HEK293T (cell line): ENCODE measurements at regions not wholly inside any gene's neighbourhood (a gene's known extent, or its start where the extent isn't known, plus 50 kb on each side); places are given as distances from the start of the nearest gene placed in this dataset.

Experiments
- CTCF ChIA-PET: fragments of 350-600 bp; formaldehyde crosslinking; extraction: SDS; loops from one replicate; lab custom pipeline; 2021; ENCODE audit warnings: antibody characterized with exemption, inconsistent platforms; lab: Yijun Ruan, JAX
- POLR2A ChIA-PET: fragments of 350-600 bp; formaldehyde crosslinking; extraction: SDS; loops from one replicate; lab custom pipeline; 2020; ENCODE audit warnings: antibody characterized with exemption, inconsistent platforms; lab: Yijun Ruan, JAX
- DNase-seq: peaks from one replicate; pipeline ENCODE4 v3.0.0; 2012; ENCODE audit warnings: mixed read lengths; ENCODE audit errors: extremely low spot score
- ARNT ChIP-seq: fragments of 450-650 bp; IDR thresholded peaks from 2 replicates; pipeline ENCODE4 v1.6.1; 2017; ENCODE audit warnings: mild to moderate bottlenecking
- BHLHE40 ChIP-seq: fragments of 450-650 bp; IDR thresholded peaks from 2 replicates; pipeline ENCODE4 v1.6.1; 2016; ENCODE audit warnings: mild to moderate bottlenecking, moderate library complexity, borderline replicate concordance
- CTBP1 ChIP-seq: fragments of 450-650 bp; IDR thresholded peaks from 2 replicates; pipeline ENCODE4 v1.6.1; 2016; ENCODE audit warnings: borderline replicate concordance
- ELF4 ChIP-seq: fragments of 450-650 bp; IDR thresholded peaks from 2 replicates; pipeline ENCODE4 v1.6.1; 2017; ENCODE audit warnings: antibody characterized with exemption
- FOXA1 ChIP-seq: fragments of 450-650 bp; IDR thresholded peaks from 2 replicates; pipeline ENCODE4 v1.6.1; 2016; ENCODE audit warnings: mild to moderate bottlenecking
- FOXK2 ChIP-seq: fragments of 450-650 bp; IDR thresholded peaks from 2 replicates; pipeline ENCODE4 v1.6.1; 2016; ENCODE audit warnings: mild to moderate bottlenecking
- FOXM1 ChIP-seq: fragments of 450-650 bp; IDR thresholded peaks from 2 replicates; pipeline ENCODE4 v1.6.1; 2017; ENCODE audit warnings: mild to moderate bottlenecking, borderline replicate concordance
- HDGF ChIP-seq: fragments of 450-650 bp; IDR thresholded peaks from 2 replicates; pipeline ENCODE4 v1.6.1; 2017; ENCODE audit warnings: antibody characterized with exemption, borderline replicate concordance
- L3MBTL2 ChIP-seq: fragments of 450-650 bp; conservative IDR thresholded peaks from 2 replicates; pipeline ENCODE4 v1.6.1; 2016; ENCODE audit warnings: mild to moderate bottlenecking
- LEF1 ChIP-seq: fragments of 450-650 bp; IDR thresholded peaks from 2 replicates; pipeline ENCODE4 v1.6.1; 2017; ENCODE audit warnings: mild to moderate bottlenecking, borderline replicate concordance
- NFRKB ChIP-seq: fragments of 450-650 bp; IDR thresholded peaks from 2 replicates; pipeline ENCODE4 v1.6.1; 2016; ENCODE audit warnings: mild to moderate bottlenecking, moderate library complexity
- SP1 ChIP-seq: fragments of 450-650 bp; IDR thresholded peaks from 2 replicates; pipeline ENCODE4 v1.6.1; 2017
- SUZ12 ChIP-seq: fragments of 450-650 bp; IDR thresholded peaks from 2 replicates; pipeline ENCODE4 v1.6.1; 2016; ENCODE audit warnings: mild to moderate bottlenecking
- TARDBP ChIP-seq: fragments of 450-650 bp; IDR thresholded peaks from 2 replicates; pipeline ENCODE4 v1.6.1; 2016
- ZNF384 ChIP-seq: fragments of 450-650 bp; IDR thresholded peaks from 2 replicates; pipeline ENCODE4 v1.6.1; 2016
- TF ChIP-seq, protein P1 (sequence below): fragments of 450-650 bp; IDR thresholded peaks from 2 replicates; pipeline ENCODE4 v1.6.1; 2016

DNA sequence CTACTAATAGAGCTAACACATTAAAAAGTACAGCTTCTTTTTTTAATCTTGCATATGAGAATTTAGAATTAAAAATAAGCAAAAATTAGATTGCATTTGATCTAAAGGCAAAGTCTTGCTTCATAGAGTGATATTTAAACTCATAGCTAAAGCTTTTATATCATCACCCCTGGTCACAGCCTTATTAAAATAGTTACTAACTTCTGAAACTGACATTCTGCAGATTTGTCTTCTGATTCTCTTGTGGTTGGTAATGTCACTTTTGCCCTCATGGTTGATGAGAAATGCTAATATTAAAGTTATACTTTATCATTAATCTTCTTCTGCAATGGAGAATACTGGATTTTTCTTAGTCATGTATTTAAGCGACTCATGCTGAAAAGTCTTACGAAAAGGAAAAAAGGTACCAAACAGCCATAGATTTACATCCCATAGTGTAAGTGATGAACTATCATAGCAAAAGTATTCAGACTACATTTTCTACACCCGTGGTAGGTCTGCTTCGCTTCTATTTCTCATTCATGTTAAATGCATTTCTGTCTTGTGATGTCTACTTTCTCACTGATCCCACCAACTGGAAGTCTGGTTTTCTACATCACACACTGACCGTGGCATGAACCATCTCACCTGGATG lies 330.5 kb upstream of the B3GALT2 start:
- CTCF ChIA-PET = no interaction called here
- POLR2A ChIA-PET = no interaction called here
- no peak for DNase-seq
- TF ChIP-seq ELF4 (no peak), CTBP1 (no peak), SP1 (no peak), HDGF (no peak), SUZ12 (no peak), TARDBP (no peak)
- TF ChIP-seq, protein P1, sequence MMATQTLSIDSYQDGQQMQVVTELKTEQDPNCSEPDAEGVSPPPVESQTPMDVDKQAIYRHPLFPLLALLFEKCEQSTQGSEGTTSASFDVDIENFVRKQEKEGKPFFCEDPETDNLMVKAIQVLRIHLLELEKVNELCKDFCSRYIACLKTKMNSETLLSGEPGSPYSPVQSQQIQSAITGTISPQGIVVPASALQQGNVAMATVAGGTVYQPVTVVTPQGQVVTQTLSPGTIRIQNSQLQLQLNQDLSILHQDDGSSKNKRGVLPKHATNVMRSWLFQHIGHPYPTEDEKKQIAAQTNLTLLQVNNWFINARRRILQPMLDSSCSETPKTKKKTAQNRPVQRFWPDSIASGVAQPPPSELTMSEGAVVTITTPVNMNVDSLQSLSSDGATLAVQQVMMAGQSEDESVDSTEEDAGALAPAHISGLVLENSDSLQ = no peak

DNA sequence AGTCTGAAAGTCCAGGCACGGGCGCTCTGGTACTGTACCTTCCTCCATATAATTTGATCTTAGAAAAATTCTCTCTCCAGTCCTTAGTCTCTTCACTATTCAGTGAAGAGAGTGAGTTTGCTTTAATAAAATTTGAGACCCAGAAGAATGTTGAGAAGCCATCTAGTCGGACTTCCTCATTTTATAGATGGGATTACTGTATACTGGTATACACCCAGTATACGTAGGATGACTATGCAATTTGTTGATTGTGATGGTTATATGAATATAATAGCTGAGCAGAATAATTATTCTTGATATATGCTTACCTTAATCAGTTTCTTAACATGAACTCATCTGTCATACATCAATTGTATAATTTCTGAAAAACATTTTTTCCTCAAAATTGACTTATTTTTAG lies 328.0 kb upstream of the B3GALT2 start:
- CTCF ChIA-PET = no interaction called here
- POLR2A ChIA-PET = no interaction called here
- no peak for DNase-seq
- TF ChIP-seq ELF4 (no peak), NFRKB (no peak), FOXM1 (no peak), FOXK2 (no peak), SUZ12 (no peak), LEF1 (no peak), ZNF384 (no peak), ARNT (no peak), BHLHE40 (no peak), TARDBP (no peak), L3MBTL2 (no peak), HDGF (no peak), FOXA1 (no peak), SP1 (no peak)
- TF ChIP-seq, protein P1 = no peak

DNA sequence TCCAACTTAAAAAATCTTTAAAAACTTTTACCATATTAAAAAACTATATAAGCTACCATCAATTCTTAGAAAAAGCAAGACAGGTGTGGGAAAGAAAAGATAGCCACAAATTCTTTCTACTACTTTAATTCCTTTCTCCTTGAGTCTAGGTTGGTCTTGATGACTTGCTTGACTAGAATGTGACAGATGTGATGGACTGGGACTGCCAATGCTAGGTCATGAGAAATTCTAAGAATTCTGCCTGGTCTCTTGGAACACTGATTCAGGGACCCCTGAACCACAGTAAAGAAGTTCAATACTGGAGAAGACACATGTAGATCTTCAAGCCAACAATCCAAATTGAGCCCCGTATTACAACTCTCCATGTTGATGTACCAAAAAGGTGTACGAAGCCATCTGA lies 326.6 kb upstream of the B3GALT2 start:
- CTCF ChIA-PET = no interaction called here
- POLR2A ChIA-PET = no interaction called here
- no peak for TF ChIP-seq L3MBTL2
- no peak for TF ChIP-seq HDGF
- TF ChIP-seq ELF4 = no peak
- no peak for TF ChIP-seq FOXK2
- no peak for TF ChIP-seq LEF1
- TF ChIP-seq, protein P1 = no peak
- no peak for TF ChIP-seq ARNT
- no peak for TF ChIP-seq FOXM1
- TF ChIP-seq TARDBP = no peak
- no peak for TF ChIP-seq ZNF384
- TF ChIP-seq CTBP1 = no peak
- TF ChIP-seq SP1 = no peak
- TF ChIP-seq NFRKB = no peak
- TF ChIP-seq SUZ12 = no peak
- TF ChIP-seq BHLHE40 = no peak
- TF ChIP-seq FOXA1 = no peak
- no peak for DNase-seq

DNA sequence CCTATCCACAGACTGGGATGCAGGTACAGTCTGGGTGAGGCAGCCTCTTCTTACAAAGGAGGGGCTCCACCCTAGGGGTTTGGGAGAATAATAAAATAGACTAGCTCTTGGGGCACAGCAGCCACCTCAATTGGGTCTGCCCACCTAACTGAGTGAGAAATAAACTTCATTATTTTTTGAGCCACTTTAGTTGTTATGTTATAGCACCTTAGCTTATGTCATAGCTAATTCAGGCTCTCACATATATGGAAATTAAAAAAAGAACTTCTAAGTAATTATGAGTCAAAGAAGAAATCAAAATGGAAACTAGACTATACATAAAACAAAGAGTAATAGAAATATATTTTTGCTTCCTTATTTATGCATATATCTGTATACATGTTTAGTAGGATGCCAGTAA lies 318.5 kb upstream of the B3GALT2 start:
- ChIA-PET POLR2A (no interaction called here), CTCF (no interaction called here)
- DNase-seq = no peak
- TF ChIP-seq HDGF (no peak), NFRKB (no peak), SP1 (no peak), CTBP1 (no peak), FOXK2 (no peak), ELF4 (no peak), TARDBP (no peak), ZNF384 (no peak), ARNT (no peak), LEF1 (no peak), FOXM1 (no peak)
- TF ChIP-seq, protein P1 = no peak

DNA sequence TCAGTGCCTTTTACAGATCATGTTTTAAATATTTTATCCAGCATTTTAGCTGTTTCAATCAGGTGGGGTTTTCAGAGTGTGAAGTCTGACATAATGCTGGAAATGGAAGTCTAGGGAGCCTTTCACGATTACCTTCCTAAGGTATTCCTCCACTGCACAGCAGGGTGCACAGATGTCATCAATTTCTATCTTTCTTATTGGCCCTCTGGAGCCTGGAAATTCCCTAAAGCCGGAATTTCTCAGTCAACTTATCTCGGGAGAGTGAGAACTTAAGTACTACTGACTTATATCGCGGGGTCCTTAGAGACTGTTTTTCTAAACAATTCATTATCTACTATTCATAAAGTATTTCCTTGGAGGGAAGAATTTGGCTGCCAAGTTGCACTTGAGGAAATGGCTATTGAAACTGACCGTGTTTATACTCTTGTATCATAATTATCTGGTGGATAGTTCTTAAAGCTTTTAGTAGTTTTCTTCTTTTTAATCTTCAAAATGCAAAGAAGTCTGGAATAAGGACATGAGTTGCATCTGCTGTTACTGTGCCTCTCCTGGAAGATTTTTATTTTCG lies 311.8 kb upstream of the B3GALT2 start:
- POLR2A ChIA-PET = no interaction called here
- CTCF ChIA-PET = no interaction called here
- DNase-seq = no peak
- TF ChIP-seq HDGF (no peak), ARNT (no peak), LEF1 (no peak), FOXK2 (no peak), BHLHE40 (no peak), NFRKB (no peak), ZNF384 (no peak), SUZ12 (no peak)

DNA sequence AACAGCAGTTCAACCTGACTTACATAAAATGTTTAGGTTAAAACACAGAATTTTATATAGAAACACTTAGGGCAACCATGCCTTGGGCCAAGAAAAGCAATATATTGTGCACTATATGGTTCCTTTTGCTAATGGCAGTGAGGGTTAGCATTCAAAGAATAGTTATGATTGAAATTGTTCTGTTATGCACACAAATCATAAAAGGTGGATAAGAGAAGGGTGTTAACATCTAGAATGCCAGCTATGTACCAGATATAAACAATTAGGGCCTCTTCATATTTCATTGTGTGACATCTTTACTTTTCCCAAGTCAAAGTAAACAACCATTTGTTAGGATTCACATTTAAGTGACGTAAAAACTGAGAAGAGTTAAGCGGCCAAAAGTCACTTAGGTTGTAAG lies 308.0 kb upstream of the B3GALT2 start:
- ChIA-PET CTCF (no interaction called here), POLR2A (no interaction called here)
- no peak for DNase-seq
- TF ChIP-seq, protein P1 = no peak
- TF ChIP-seq SP1 (no peak), FOXK2 (no peak), ZNF384 (no peak), ARNT (no peak), BHLHE40 (no peak), FOXA1 (no peak)
